ENCODE measurements at regions not wholly inside any gene's neighbourhood (a gene's known extent, or its start where the extent isn't known, plus 50 kb on each side); places are given as distances from the start of the nearest gene placed in this dataset.

DNA sequence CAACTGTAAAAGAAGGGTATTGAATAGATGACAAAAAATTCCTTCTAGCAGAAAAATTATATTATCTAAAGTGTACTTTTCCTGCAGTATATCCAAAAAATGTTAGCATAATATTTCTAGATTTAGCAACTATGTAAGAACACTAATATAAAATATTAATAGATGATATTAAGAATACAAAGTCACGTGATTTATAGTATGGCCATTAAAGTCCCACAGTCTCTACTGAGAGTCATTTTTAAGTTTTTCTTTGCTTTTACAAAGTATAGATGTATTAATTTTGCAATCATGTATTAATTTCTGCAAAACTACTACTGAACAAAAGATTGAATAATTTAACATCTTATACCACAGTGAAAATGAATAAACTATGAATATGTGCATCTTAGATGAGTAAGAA lies 94.9 kb downstream of the ZWINT start:
- no peaks in the 10 kb centered on the region for H3K9me3 ChIP-seq
- no peaks in the 10 kb centered on the region for H3K36me3 ChIP-seq
- H3K27me3 ChIP-seq = no peaks in the 10 kb centered on the region
- intact Hi-C loops (cut with DNase I; ENCODE audit: low total_unique reads) = no loop called here
- H3K27ac ChIP-seq = no peak overlapping the region
- TF ChIP-seq POLR2A (IDR thresholded peaks at IDR 0.05) = no peak
- H3K4me3 ChIP-seq = no peak overlapping the region
- no peak for DNase-seq
- H3K4me1 ChIP-seq = no peaks in the 10 kb centered on the region

- H3K4me3 ChIP-seq = no peak overlapping the region
- intact Hi-C loops (cut with DNase I; ENCODE audit: low total_unique reads) = no loop called here
- H3K27me3 ChIP-seq = no peaks in the 10 kb centered on the region
- no peaks in the 10 kb centered on the region for H3K4me1 ChIP-seq
- no peak overlapping the region for H3K27ac ChIP-seq
- no peak for DNase-seq
- TF ChIP-seq, protein P1, sequence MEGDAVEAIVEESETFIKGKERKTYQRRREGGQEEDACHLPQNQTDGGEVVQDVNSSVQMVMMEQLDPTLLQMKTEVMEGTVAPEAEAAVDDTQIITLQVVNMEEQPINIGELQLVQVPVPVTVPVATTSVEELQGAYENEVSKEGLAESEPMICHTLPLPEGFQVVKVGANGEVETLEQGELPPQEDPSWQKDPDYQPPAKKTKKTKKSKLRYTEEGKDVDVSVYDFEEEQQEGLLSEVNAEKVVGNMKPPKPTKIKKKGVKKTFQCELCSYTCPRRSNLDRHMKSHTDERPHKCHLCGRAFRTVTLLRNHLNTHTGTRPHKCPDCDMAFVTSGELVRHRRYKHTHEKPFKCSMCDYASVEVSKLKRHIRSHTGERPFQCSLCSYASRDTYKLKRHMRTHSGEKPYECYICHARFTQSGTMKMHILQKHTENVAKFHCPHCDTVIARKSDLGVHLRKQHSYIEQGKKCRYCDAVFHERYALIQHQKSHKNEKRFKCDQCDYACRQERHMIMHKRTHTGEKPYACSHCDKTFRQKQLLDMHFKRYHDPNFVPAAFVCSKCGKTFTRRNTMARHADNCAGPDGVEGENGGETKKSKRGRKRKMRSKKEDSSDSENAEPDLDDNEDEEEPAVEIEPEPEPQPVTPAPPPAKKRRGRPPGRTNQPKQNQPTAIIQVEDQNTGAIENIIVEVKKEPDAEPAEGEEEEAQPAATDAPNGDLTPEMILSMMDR (IDR thresholded peaks at IDR 0.05) = no peak
- no peak for TF ChIP-seq POLR2A (IDR thresholded peaks at IDR 0.05)
- no peaks in the 10 kb centered on the region for H3K9me3 ChIP-seq
- no peaks in the 10 kb centered on the region for H3K36me3 ChIP-seq
These were observed 102.1 kb downstream of the ZWINT start for GRCh38 chr10:56258991-56259390.

GRCh38 chr10:56258378-56258777 lies 102.7 kb downstream of the ZWINT start:
- Histone ChIP-seq H3K4me1 (no peaks in the 10 kb centered on the region), H3K9me3 (no peaks in the 10 kb centered on the region), H3K36me3 (no peaks in the 10 kb centered on the region), H3K27me3 (no peaks in the 10 kb centered on the region), H3K4me3 (no peak overlapping the region), H3K27ac (no peak overlapping the region)
- TF ChIP-seq POLR2A (IDR thresholded peaks at IDR 0.05) = no peak
- TF ChIP-seq, protein P1 (IDR thresholded peaks at IDR 0.05) = no peak
- DNase-seq = no peak
- intact Hi-C loops (cut with DNase I; ENCODE audit: low total_unique reads) = no loop called here

DNA sequence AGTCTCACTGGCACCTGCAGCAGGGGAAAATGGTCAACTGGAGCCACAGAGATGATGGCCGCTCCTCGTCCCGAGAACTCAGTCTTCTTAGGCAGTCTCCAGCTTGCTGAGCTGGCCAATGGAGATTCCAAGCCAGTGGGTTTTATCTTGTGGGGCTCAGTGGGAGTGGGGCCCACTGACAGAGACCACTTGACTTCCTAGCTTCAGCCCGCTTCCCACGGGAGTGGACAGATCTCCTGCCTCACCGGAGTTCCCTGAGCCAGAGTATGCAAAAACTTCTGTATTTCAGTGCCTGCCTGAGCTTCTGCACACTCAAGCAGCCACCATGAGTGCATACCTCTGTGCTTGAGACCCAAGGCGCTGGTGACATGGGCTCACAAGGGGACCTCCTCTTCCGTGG lies 105.8 kb downstream of the ZWINT start:
- intact Hi-C loops (cut with DNase I; ENCODE audit: low total_unique reads) = no loop called here
- no peak for DNase-seq
- no peak overlapping the region for H3K4me3 ChIP-seq
- TF ChIP-seq, protein P1 (IDR thresholded peaks at IDR 0.05) = no peak
- TF ChIP-seq POLR2A (IDR thresholded peaks at IDR 0.05) = no peak
- H3K9me3 ChIP-seq = no peaks in the 10 kb centered on the region
- H3K27me3 ChIP-seq = no peaks in the 10 kb centered on the region
- H3K4me1 ChIP-seq = no peaks in the 10 kb centered on the region
- H3K36me3 ChIP-seq = no peaks in the 10 kb centered on the region
- H3K27ac ChIP-seq = no peak overlapping the region

GRCh38 chr10:56240471-56240870 lies 120.6 kb downstream of the ZWINT start:
- no peak for TF ChIP-seq POLR2A (IDR thresholded peaks at IDR 0.05)
- TF ChIP-seq, protein P1 (IDR thresholded peaks at IDR 0.05) = no peak
- intact Hi-C loops (cut with DNase I; ENCODE audit: low total_unique reads) = no loop called here

DNA sequence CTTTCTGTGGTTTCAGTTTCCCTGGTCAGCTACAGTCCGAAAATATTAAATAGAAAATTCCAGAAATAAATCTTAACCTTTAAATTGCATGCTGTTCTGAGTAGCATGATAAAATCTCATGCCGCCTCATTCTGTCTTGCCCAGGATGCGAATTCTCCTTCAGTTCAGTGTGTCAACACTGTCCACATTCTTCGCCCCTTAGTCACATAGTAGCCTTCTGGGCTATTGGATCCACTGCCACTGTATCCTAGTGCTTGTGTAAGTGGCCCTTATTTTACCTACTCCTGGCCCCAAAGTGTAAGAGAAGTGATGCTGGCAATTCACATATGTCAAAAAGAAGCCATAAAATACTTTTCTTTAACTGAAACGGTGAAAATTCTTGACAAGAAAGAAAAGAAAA lies 129.6 kb downstream of the ZWINT start:
- no peak overlapping the region for H3K27ac ChIP-seq

More at GRCh38 chr10:56240471-56240870, 120.6 kb downstream of the ZWINT start:
- Histone ChIP-seq H3K9me3 (no peaks in the 10 kb centered on the region), H3K27me3 (no peaks in the 10 kb centered on the region), H3K4me1 (no peaks in the 10 kb centered on the region), H3K4me3 (no peak overlapping the region), H3K27ac (no peak overlapping the region), H3K36me3 (no peaks in the 10 kb centered on the region)
- no peak for DNase-seq

More for the DNA sequence above, 129.6 kb downstream of the ZWINT start:
- no peak overlapping the region for H3K4me3 ChIP-seq
- no peak for DNase-seq
- TF ChIP-seq POLR2A (IDR thresholded peaks at IDR 0.05) = no peak
- TF ChIP-seq, protein P1 (IDR thresholded peaks at IDR 0.05) = no peak
- intact Hi-C loops (cut with DNase I; ENCODE audit: low total_unique reads) = no loop called here
- H3K9me3 ChIP-seq = no peaks in the 10 kb centered on the region
- H3K4me1 ChIP-seq = no peaks in the 10 kb centered on the region
- no peaks in the 10 kb centered on the region for H3K36me3 ChIP-seq
- no peaks in the 10 kb centered on the region for H3K27me3 ChIP-seq

Measured in uterus (tissue), 3 donors.